Spleen (tissue), 7 donors: ENCODE measurements at regions not wholly inside any gene's neighbourhood (a gene's known extent, or its start where the extent isn't known, plus 50 kb on each side); places are given as distances from the start of the nearest gene placed in this dataset.

Source experiments
- CTCF ChIP-seq, 11 experiments: fragments of 200-600 bp in 7 of 11; fragments of 450-650 bp in 4 of 11; sonication (generic) in 4 of 11; IDR thresholded peaks in 8 of 11; conservative IDR thresholded peaks in 3 of 11; 1 replicate in 7 of 11; 2 replicates in 4 of 11; pipeline versions ENCODE4 v1.4.0 to v1.8.0; 2016 to 2021; ENCODE audit warnings: antibody characterized with exemption in 11 of 11, inconsistent platforms in 4 of 11, mild to moderate bottlenecking in 1 of 11
- POLR2A ChIP-seq, 3 donors: fragments of 450-650 bp; IDR thresholded peaks; one replicate each; pipeline ENCODE4 v1.5.1; 2017; ENCODE audit warnings: antibody characterized with exemption in 3 of 3, mild to moderate bottlenecking in 1 of 3
- POLR2AphosphoS5 ChIP-seq, 3 donors: sonication (generic); formaldehyde crosslinking; IDR thresholded peaks; one replicate each; pipeline ENCODE4 v1.5.1; 2017; ENCODE audit warnings: antibody characterized with exemption in 3 of 3
- donor health status: DM: no; HTN: no; CAD: no; lungs with moderate emphysema.
- donor health status: DM: no; HTN: no; CAD: no.
- donor health status: DM: no; HTN: no; CAD: no.

DNA sequence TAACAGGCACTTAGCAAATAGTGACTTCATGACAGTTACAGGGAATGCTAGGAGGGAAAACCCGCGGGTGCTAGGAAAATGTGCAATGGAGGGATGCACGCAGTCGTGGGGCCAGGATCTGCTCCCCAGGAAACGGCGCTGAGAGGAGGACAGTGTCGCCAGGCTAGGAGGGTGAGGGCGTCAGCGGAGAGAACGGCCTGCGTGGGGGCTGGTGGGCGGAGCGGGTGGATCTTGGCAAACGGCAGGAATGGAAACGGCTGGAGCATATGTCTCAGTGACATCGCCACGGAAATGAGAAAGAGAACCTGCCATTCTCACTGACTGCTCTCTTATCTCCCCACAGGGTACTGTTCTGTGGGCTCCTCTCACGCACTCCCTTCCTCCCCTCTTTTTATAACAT, 478.5 kb upstream of the ID2 start:
- TF ChIP-seq CTCF (IDR thresholded peaks at IDR 0.05 in 8 of 11, conservative IDR thresholded peaks at IDR 0.05 in 3 of 11) (no peak), POLR2A (IDR thresholded peaks at IDR 0.05) (no peak), POLR2AphosphoS5 (IDR thresholded peaks at IDR 0.05) (peak; percentile 21 to 61 (median 48))
